K562 (cell line): ENCODE measurements at regions not wholly inside any gene's neighbourhood (a gene's known extent, or its start where the extent isn't known, plus 50 kb on each side); places are given as distances from the start of the nearest gene placed in this dataset.

Experiments
- ATAC-seq: fragments of 200-7000 bp; cut with Tn5 transposase; 3 replicates; pipeline ENCODE4 v1.9.1; 2020; ENCODE audit warnings: moderate library complexity
- BruUV-seq: library from RNA; stranded (reverse); fragments of 400-500 nt; replicated peaks from 2 replicates; lab custom pipeline; 2021; lab: Mats Ljungman, UMichigan
- CTCF ChIA-PET: fragments of 300-600 bp; formaldehyde crosslinking; extraction: SDS; loops from one replicate; lab custom pipeline; 2021; ENCODE audit warnings: low intra/inter-chr PET ratio; lab: Yijun Ruan, JAX
- POLR2A ChIA-PET: fragments of 300-600, 350-650 bp; sonication (Branson Sonifier 250); formaldehyde crosslinking; extraction: SDS; loops from one replicate; lab custom pipeline; 2021; ENCODE audit warnings: antibody characterized with exemption, inconsistent platforms; lab: Yijun Ruan, JAX
- DNase-seq, 4 experiments: peaks; one replicate each; pipeline versions ENCODE4 v3.0.0 to v3.0.0-alpha.2; 2011 to 2018; ENCODE audit warnings: low spot score in 3 of 4, mixed read lengths in 3 of 4; ENCODE audit errors: extremely low read depth in 1 of 4
- FAIRE-seq: peaks from 2 replicates; lab custom pipeline; 2011; peaks lifted over from hg19 to GRCh38; lab: Jason Lieb, UNC
- H2AFZ ChIP-seq: 2 replicates; pipeline ENCODE4 v1.6.0; 2011; ENCODE audit warnings: low read depth, low read length, control low read depth, inconsistent platforms
- H3K27ac ChIP-seq: fragments of 200-600 bp; 3 replicates; pipeline ENCODE4 v1.8.0; 2011; ENCODE audit warnings: low read depth, mild to moderate bottlenecking, control low read depth, inconsistent platforms, low read length, moderate library complexity, mixed read lengths; ENCODE audit errors: extremely low read depth
- H3K27me3 ChIP-seq, 2 experiments: fragments of 300-600 bp in 1 of 2; 2 replicates in 1 of 2; 3 replicates in 1 of 2; pipeline versions ENCODE4 v1.6.0 to v1.8.0; 2011; ENCODE audit warnings: inconsistent platforms in 2 of 2, low read length in 2 of 2, mild to moderate bottlenecking in 1 of 2, mixed read lengths in 1 of 2, moderate library complexity in 1 of 2; ENCODE audit not compliant: control insufficient read depth in 2 of 2, insufficient read depth in 2 of 2
- H3K36me3 ChIP-seq: fragments of 300-600 bp; 3 replicates; pipeline ENCODE4 v1.8.0; 2011; ENCODE audit warnings: mild to moderate bottlenecking, low read length, inconsistent platforms; ENCODE audit not compliant: control insufficient read depth, insufficient read depth
- H3K4me1 ChIP-seq, 2 experiments: fragments of 200-600 bp in 1 of 2; replicated peaks in 1 of 2; 2 replicates in 1 of 2; 3 replicates in 1 of 2; pipeline versions ENCODE4 v1.5.1 to v1.8.0; 2011; ENCODE audit warnings: inconsistent platforms in 2 of 2, low read length in 2 of 2, mild to moderate bottlenecking in 1 of 2, mixed read lengths in 1 of 2, moderate library complexity in 1 of 2; ENCODE audit not compliant: control insufficient read depth in 2 of 2, insufficient read depth in 2 of 2
- H3K4me2 ChIP-seq: 2 replicates; pipeline ENCODE4 v1.6.1; 2011; ENCODE audit warnings: low read length, control low read depth, inconsistent platforms, mixed read lengths; ENCODE audit not compliant: insufficient read depth
- H3K4me3 ChIP-seq: fragments of 200-600 bp; sonication (generic), shearing (Covaris generic); 2 replicates; pipeline ENCODE4 v1.5.1; 2016; ENCODE audit warnings: control low read depth, inconsistent platforms
- H3K79me2 ChIP-seq: fragments of 200-600 bp; 3 replicates; pipeline ENCODE4 v1.8.0; 2011; ENCODE audit warnings: low read length, inconsistent platforms; ENCODE audit not compliant: control insufficient read depth, insufficient read depth
- H3K9ac ChIP-seq, 2 experiments: 2 replicates each; pipeline versions ENCODE4 v1.6.0 to v1.6.1; 2011; ENCODE audit warnings: low read depth in 2 of 2, low read length in 2 of 2, control low read depth in 1 of 2, inconsistent platforms in 1 of 2, mild to moderate bottlenecking in 1 of 2, mixed read lengths in 1 of 2; ENCODE audit not compliant: insufficient read depth in 1 of 2
- H3K9me1 ChIP-seq: one replicate; pipeline ENCODE4 v1.6.0; 2011; ENCODE audit warnings: inconsistent platforms, mild to moderate bottlenecking, low read length, moderate library complexity; ENCODE audit not compliant: control insufficient read depth, insufficient read depth
- H3K9me3 ChIP-seq: replicated peaks from 2 replicates; pipeline ENCODE4 v1.5.1; 2011; ENCODE audit warnings: low read depth, low read length, inconsistent platforms; ENCODE audit not compliant: control insufficient read depth, insufficient read depth
- H4K20me1 ChIP-seq: replicated peaks from 2 replicates; pipeline ENCODE4 v1.6.1; 2011; ENCODE audit warnings: low read length, inconsistent platforms, mixed read lengths; ENCODE audit not compliant: control insufficient read depth, insufficient read depth
- BRF1 ChIP-seq: IDR thresholded peaks from 3 replicates; pipeline ENCODE4 v1.6.1; 2011; ENCODE audit warnings: borderline replicate concordance, mild to moderate bottlenecking; ENCODE audit not compliant: insufficient read length; ENCODE audit errors: extremely low read depth
- CHD2 ChIP-seq: IDR thresholded peaks from 2 replicates; pipeline ENCODE4 v1.6.1; 2011; ENCODE audit warnings: low read depth, low read length
- CHD4 ChIP-seq: fragments of 200-600 bp; sonication (generic); IDR thresholded peaks from 3 replicates; pipeline ENCODE4 v1.6.1; 2012; ENCODE audit warnings: low read depth, mild to moderate bottlenecking, mixed read lengths, low read length, inconsistent platforms; ENCODE audit not compliant: insufficient read depth, insufficient replicate concordance, poor library complexity, severe bottlenecking
- PTBP1 ChIP-seq: fragments of 200-400 bp; formaldehyde crosslinking; IDR thresholded peaks from 2 replicates; pipeline ENCODE4 v1.6.1; 2017; ENCODE audit warnings: low read depth, low read length
- RBM34 ChIP-seq: fragments of 200-400 bp; formaldehyde crosslinking; IDR thresholded peaks from 2 replicates; pipeline ENCODE4 v1.6.1; 2018; ENCODE audit warnings: low read length, borderline replicate concordance; ENCODE audit not compliant: insufficient read depth
- ZNF143 ChIP-seq: sonication (generic); formaldehyde crosslinking; IDR thresholded peaks from 2 replicates; pipeline ENCODE4 v1.9.0; 2022; ENCODE audit warnings: mild to moderate bottlenecking, missing genetic modification reagents
- ZNF184 ChIP-seq: sonication (generic); formaldehyde crosslinking; IDR thresholded peaks from 2 replicates; pipeline ENCODE4 v1.5.0; 2020; ENCODE audit warnings: missing genetic modification reagents
- WGBS: fragments of 100-300 bp; shearing (Covaris generic); methylation state at CpG from one replicate; pipeline ENCODE4 v1.1.6; 2016; ENCODE audit warnings: low coverage, mixed read lengths; ENCODE audit not compliant: insufficient coverage; ENCODE audit errors: missing lambda C conversion rate; 5-methylcytosine and 5-hydroxymethylcytosine counted together
- in situ Hi-C: fragments of 300-500 bp; cut with MboI; formaldehyde crosslinking; loops from 4 replicates; pipeline ENCODE4 v1.15.0; 2018; ENCODE audit warnings: inconsistent platforms, mixed read lengths
- intact Hi-C: fragments of 100-400 bp; cut with micrococcal nuclease; formaldehyde crosslinking; loops from 2 replicates; pipeline ENCODE4 v1.14.2; 2022
- TF ChIP-seq, protein P1 (sequence below): IDR thresholded peaks from 2 replicates; pipeline ENCODE4 v1.6.1; 2014; ENCODE audit warnings: antibody characterized with exemption
- TF ChIP-seq, protein P2 (sequence below), 3 experiments: fragments of 200-800 bp in 1 of 3; sonication (Bioruptor generic) in 1 of 3; sonication (generic) in 1 of 3; formaldehyde crosslinking in 1 of 3; IDR thresholded peaks; 2 replicates each; pipeline versions ENCODE4 v1.6.1 to v1.8.0; 2016 to 2022; ENCODE audit warnings: mild to moderate bottlenecking in 2 of 3, missing compliant biosample characterization in 2 of 3, missing genetic modification characterization in 2 of 3, missing genetic modification reagents in 1 of 3
- TF ChIP-seq, protein P3 (sequence below): sonication (generic); formaldehyde crosslinking; IDR thresholded peaks from 2 replicates; pipeline ENCODE4 v1.8.0; 2022; ENCODE audit warnings: mild to moderate bottlenecking, low read depth, missing genetic modification reagents
- TF ChIP-seq, protein P4 (sequence below): fragments of 200-800 bp; sonication (Bioruptor generic); IDR thresholded peaks from 2 replicates; pipeline ENCODE4 v1.6.1; 2017; ENCODE audit warnings: missing genetic modification characterization, missing compliant biosample characterization
- TF ChIP-seq, protein P5 (sequence below), 3 experiments: IDR thresholded peaks in 2 of 3; conservative IDR thresholded peaks in 1 of 3; 2 replicates each; pipeline ENCODE4 v1.5.1; 2011 to 2012; ENCODE audit warnings: low read length in 3 of 3, mild to moderate bottlenecking in 3 of 3, control low read depth in 2 of 3, improper control_type of control experiment in 1 of 3, inconsistent platforms in 1 of 3, low read depth in 1 of 3, mixed read lengths in 1 of 3, moderate library complexity in 1 of 3; ENCODE audit not compliant: insufficient read depth in 2 of 3
- TF ChIP-seq, protein P6 (sequence below): fragments of 250-450 bp; sonication (Bioruptor Pico); IDR thresholded peaks from 2 replicates; pipeline ENCODE4 v1.8.0; 2021; ENCODE audit warnings: mild to moderate bottlenecking, moderate library complexity

DNA sequence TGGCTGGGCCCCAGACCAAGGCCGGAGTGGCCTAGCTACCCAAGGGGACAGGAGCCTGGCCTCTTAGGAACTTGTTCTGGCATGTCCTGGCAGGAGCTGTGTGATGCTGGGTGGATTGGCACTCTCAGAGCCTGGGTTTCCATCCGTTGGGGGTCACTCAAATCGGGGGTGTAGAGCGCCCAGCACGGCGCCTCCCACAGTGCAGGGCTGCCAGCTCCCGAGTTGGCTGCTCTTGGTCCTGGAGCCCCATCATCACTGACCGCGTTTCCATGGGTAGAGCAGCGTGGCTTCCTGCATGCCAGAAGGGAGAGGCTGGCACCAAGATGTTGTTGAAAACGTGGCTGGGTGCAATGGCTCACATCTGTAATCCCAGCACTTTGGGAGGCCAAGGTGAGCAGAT is 70.3 kb downstream of the UNCX start:
- no peak overlapping the region for H3K9ac ChIP-seq
- H3K9me1 ChIP-seq: peaks cover 3% of the 10 kb centered on the region
- peaks cover 8% of the 10 kb centered on the region; the same call in 1 of the 2 replicates for H4K20me1 ChIP-seq
- DNase-seq (no peak), ATAC-seq (no peak), FAIRE-seq (no peak)
- TF ChIP-seq CHD2: no peak
- TF ChIP-seq, protein P1, sequence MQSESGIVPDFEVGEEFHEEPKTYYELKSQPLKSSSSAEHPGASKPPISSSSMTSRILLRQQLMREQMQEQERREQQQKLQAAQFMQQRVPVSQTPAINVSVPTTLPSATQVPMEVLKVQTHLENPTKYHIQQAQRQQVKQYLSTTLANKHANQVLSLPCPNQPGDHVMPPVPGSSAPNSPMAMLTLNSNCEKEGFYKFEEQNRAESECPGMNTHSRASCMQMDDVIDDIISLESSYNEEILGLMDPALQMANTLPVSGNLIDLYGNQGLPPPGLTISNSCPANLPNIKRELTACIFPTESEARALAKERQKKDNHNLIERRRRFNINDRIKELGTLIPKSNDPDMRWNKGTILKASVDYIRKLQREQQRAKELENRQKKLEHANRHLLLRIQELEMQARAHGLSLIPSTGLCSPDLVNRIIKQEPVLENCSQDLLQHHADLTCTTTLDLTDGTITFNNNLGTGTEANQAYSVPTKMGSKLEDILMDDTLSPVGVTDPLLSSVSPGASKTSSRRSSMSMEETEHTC: no peak
- TF ChIP-seq, protein P2, sequence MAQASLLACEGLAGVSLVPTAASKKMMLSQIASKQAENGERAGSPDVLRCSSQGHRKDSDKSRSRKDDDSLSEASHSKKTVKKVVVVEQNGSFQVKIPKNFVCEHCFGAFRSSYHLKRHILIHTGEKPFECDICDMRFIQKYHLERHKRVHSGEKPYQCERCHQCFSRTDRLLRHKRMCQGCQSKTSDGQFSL (CRISPR knock-in tag; IDR thresholded peaks at IDR 0.05): no peak
- TF ChIP-seq, protein P2 (tag; IDR thresholded peaks at IDR 0.05): no peak
- TF ChIP-seq BRF1: no peak
- TF ChIP-seq PTBP1: no peak
- no peak for TF ChIP-seq CHD4
- TF ChIP-seq, protein P3, sequence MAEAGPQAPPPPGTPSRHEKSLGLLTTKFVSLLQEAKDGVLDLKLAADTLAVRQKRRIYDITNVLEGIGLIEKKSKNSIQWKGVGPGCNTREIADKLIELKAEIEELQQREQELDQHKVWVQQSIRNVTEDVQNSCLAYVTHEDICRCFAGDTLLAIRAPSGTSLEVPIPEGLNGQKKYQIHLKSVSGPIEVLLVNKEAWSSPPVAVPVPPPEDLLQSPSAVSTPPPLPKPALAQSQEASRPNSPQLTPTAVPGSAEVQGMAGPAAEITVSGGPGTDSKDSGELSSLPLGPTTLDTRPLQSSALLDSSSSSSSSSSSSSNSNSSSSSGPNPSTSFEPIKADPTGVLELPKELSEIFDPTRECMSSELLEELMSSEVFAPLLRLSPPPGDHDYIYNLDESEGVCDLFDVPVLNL (CRISPR knock-in tag): no peak
- TF ChIP-seq ZNF184 (CRISPR knock-in tag): no peak
- TF ChIP-seq, protein P4, sequence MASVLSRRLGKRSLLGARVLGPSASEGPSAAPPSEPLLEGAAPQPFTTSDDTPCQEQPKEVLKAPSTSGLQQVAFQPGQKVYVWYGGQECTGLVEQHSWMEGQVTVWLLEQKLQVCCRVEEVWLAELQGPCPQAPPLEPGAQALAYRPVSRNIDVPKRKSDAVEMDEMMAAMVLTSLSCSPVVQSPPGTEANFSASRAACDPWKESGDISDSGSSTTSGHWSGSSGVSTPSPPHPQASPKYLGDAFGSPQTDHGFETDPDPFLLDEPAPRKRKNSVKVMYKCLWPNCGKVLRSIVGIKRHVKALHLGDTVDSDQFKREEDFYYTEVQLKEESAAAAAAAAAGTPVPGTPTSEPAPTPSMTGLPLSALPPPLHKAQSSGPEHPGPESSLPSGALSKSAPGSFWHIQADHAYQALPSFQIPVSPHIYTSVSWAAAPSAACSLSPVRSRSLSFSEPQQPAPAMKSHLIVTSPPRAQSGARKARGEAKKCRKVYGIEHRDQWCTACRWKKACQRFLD (CRISPR knock-in tag): no peak
- TF ChIP-seq, protein P5, sequence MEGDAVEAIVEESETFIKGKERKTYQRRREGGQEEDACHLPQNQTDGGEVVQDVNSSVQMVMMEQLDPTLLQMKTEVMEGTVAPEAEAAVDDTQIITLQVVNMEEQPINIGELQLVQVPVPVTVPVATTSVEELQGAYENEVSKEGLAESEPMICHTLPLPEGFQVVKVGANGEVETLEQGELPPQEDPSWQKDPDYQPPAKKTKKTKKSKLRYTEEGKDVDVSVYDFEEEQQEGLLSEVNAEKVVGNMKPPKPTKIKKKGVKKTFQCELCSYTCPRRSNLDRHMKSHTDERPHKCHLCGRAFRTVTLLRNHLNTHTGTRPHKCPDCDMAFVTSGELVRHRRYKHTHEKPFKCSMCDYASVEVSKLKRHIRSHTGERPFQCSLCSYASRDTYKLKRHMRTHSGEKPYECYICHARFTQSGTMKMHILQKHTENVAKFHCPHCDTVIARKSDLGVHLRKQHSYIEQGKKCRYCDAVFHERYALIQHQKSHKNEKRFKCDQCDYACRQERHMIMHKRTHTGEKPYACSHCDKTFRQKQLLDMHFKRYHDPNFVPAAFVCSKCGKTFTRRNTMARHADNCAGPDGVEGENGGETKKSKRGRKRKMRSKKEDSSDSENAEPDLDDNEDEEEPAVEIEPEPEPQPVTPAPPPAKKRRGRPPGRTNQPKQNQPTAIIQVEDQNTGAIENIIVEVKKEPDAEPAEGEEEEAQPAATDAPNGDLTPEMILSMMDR (IDR thresholded peaks at IDR 0.05 in 2 of 3, conservative IDR thresholded peaks at IDR 0.05 in 1 of 3; ENCODE audit: insufficient read depth in 2 of 3, low read depth in 1 of 3, low read length in 3 of 3): no peak
- no peak for TF ChIP-seq RBM34
- TF ChIP-seq ZNF143 (CRISPR knock-in tag): no peak
- TF ChIP-seq, protein P6, sequence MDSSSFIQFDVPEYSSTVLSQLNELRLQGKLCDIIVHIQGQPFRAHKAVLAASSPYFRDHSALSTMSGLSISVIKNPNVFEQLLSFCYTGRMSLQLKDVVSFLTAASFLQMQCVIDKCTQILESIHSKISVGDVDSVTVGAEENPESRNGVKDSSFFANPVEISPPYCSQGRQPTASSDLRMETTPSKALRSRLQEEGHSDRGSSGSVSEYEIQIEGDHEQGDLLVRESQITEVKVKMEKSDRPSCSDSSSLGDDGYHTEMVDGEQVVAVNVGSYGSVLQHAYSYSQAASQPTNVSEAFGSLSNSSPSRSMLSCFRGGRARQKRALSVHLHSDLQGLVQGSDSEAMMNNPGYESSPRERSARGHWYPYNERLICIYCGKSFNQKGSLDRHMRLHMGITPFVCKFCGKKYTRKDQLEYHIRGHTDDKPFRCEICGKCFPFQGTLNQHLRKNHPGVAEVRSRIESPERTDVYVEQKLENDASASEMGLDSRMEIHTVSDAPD (CRISPR knock-in tag): no peak
- H3K4me1 ChIP-seq: peaks cover 0 to 20% of the 10 kb centered on the region in 2 experiments; a peak in 2 of 5 replicates
- in situ Hi-C loops: no loop called here
- ChIA-PET POLR2A (interaction anchor here (0.6 kb wide), 1 partner anchor 456 kb away, joined by 3 read pairs; no protein-coding TSS in a partner anchor), CTCF (no interaction called here)
- peaks cover 21 to 50% of the 10 kb centered on the region in 2 experiments; a peak in 4 of 5 replicates for H3K27me3 ChIP-seq
- H3K4me2 ChIP-seq: no peak overlapping the region
- intact Hi-C loops: no loop called here
- under 1% methylated on average over 10 of the region's 11 CpGs for WGBS
- no peak overlapping the region for H3K27ac ChIP-seq
- no peak overlapping the region for H2AFZ ChIP-seq
- H3K36me3 ChIP-seq: no peaks in the 10 kb centered on the region
- no peak overlapping the region for H3K4me3 ChIP-seq
- no peaks in the 10 kb centered on the region for H3K79me2 ChIP-seq
- BruUV-seq: no TSS peak
- no peaks in the 10 kb centered on the region for H3K9me3 ChIP-seq
